GM12872 (cell line): ENCODE measurements at regions not wholly inside any gene's neighbourhood (a gene's known extent, or its start where the extent isn't known, plus 50 kb on each side); places are given as distances from the start of the nearest gene placed in this dataset.

Experiments used
- CTCF ChIP-seq: IDR thresholded peaks from 3 replicates; pipeline ENCODE4 v1.5.1; 2011; ENCODE audit warnings: low read depth, mild to moderate bottlenecking, low read length, moderate library complexity; ENCODE audit not compliant: insufficient read depth

GRCh38 chr12:124370384-124370783, 75.5 kb downstream of the RFLNA start:
- TF ChIP-seq CTCF: no peak

- TF ChIP-seq CTCF: no peak
These were observed 75.0 kb downstream of the RFLNA start for GRCh38 chr12:124369827-124370378.

GRCh38 chr12:124369055-124369826, 74.3 kb downstream of the RFLNA start:
- TF ChIP-seq CTCF: no peak

- no peak; the same call in 2 of the 3 replicates for TF ChIP-seq CTCF
These were observed 73.6 kb downstream of the RFLNA start for GRCh38 chr12:124368421-124369032.

GRCh38 chr12:124365726-124366430, 71.0 kb downstream of the RFLNA start:
- TF ChIP-seq CTCF: no peak
